K562 (cell line): ENCODE measurements at regions not wholly inside any gene's neighbourhood (a gene's known extent, or its start where the extent isn't known, plus 50 kb on each side); places are given as distances from the start of the nearest gene placed in this dataset.

Experiments
- ATAC-seq: fragments of 200-7000 bp; cut with Tn5 transposase; 3 replicates; pipeline ENCODE4 v1.9.1; 2020; ENCODE audit warnings: moderate library complexity
- BruUV-seq: library from RNA; stranded (reverse); fragments of 400-500 nt; replicated peaks from 2 replicates; lab custom pipeline; 2021; lab: Mats Ljungman, UMichigan
- CTCF ChIA-PET: fragments of 300-600 bp; formaldehyde crosslinking; extraction: SDS; loops from one replicate; lab custom pipeline; 2021; ENCODE audit warnings: low intra/inter-chr PET ratio; lab: Yijun Ruan, JAX
- POLR2A ChIA-PET: fragments of 300-600, 350-650 bp; sonication (Branson Sonifier 250); formaldehyde crosslinking; extraction: SDS; loops from one replicate; lab custom pipeline; 2021; ENCODE audit warnings: antibody characterized with exemption, inconsistent platforms; lab: Yijun Ruan, JAX
- DNase-seq, 4 experiments: peaks; one replicate each; pipeline versions ENCODE4 v3.0.0 to v3.0.0-alpha.2; 2011 to 2018; ENCODE audit warnings: low spot score in 3 of 4, mixed read lengths in 3 of 4; ENCODE audit errors: extremely low read depth in 1 of 4
- FAIRE-seq: peaks from 2 replicates; lab custom pipeline; 2011; peaks lifted over from hg19 to GRCh38; lab: Jason Lieb, UNC
- H2AFZ ChIP-seq: 2 replicates; pipeline ENCODE4 v1.6.0; 2011; ENCODE audit warnings: low read depth, low read length, control low read depth, inconsistent platforms
- H3K27ac ChIP-seq: fragments of 200-600 bp; 3 replicates; pipeline ENCODE4 v1.8.0; 2011; ENCODE audit warnings: low read depth, mild to moderate bottlenecking, control low read depth, inconsistent platforms, low read length, moderate library complexity, mixed read lengths; ENCODE audit errors: extremely low read depth
- H3K27me3 ChIP-seq, 2 experiments: fragments of 300-600 bp in 1 of 2; 2 replicates in 1 of 2; 3 replicates in 1 of 2; pipeline versions ENCODE4 v1.6.0 to v1.8.0; 2011; ENCODE audit warnings: inconsistent platforms in 2 of 2, low read length in 2 of 2, mild to moderate bottlenecking in 1 of 2, mixed read lengths in 1 of 2, moderate library complexity in 1 of 2; ENCODE audit not compliant: control insufficient read depth in 2 of 2, insufficient read depth in 2 of 2
- H3K36me3 ChIP-seq: fragments of 300-600 bp; 3 replicates; pipeline ENCODE4 v1.8.0; 2011; ENCODE audit warnings: mild to moderate bottlenecking, low read length, inconsistent platforms; ENCODE audit not compliant: control insufficient read depth, insufficient read depth
- H3K4me1 ChIP-seq, 2 experiments: fragments of 200-600 bp in 1 of 2; replicated peaks in 1 of 2; 2 replicates in 1 of 2; 3 replicates in 1 of 2; pipeline versions ENCODE4 v1.5.1 to v1.8.0; 2011; ENCODE audit warnings: inconsistent platforms in 2 of 2, low read length in 2 of 2, mild to moderate bottlenecking in 1 of 2, mixed read lengths in 1 of 2, moderate library complexity in 1 of 2; ENCODE audit not compliant: control insufficient read depth in 2 of 2, insufficient read depth in 2 of 2
- H3K4me2 ChIP-seq: 2 replicates; pipeline ENCODE4 v1.6.1; 2011; ENCODE audit warnings: low read length, control low read depth, inconsistent platforms, mixed read lengths; ENCODE audit not compliant: insufficient read depth
- H3K4me3 ChIP-seq: fragments of 200-600 bp; sonication (generic), shearing (Covaris generic); 2 replicates; pipeline ENCODE4 v1.5.1; 2016; ENCODE audit warnings: control low read depth, inconsistent platforms
- H3K79me2 ChIP-seq: fragments of 200-600 bp; 3 replicates; pipeline ENCODE4 v1.8.0; 2011; ENCODE audit warnings: low read length, inconsistent platforms; ENCODE audit not compliant: control insufficient read depth, insufficient read depth
- H3K9ac ChIP-seq, 2 experiments: 2 replicates each; pipeline versions ENCODE4 v1.6.0 to v1.6.1; 2011; ENCODE audit warnings: low read depth in 2 of 2, low read length in 2 of 2, control low read depth in 1 of 2, inconsistent platforms in 1 of 2, mild to moderate bottlenecking in 1 of 2, mixed read lengths in 1 of 2; ENCODE audit not compliant: insufficient read depth in 1 of 2
- H3K9me1 ChIP-seq: one replicate; pipeline ENCODE4 v1.6.0; 2011; ENCODE audit warnings: inconsistent platforms, mild to moderate bottlenecking, low read length, moderate library complexity; ENCODE audit not compliant: control insufficient read depth, insufficient read depth
- H3K9me3 ChIP-seq: replicated peaks from 2 replicates; pipeline ENCODE4 v1.5.1; 2011; ENCODE audit warnings: low read depth, low read length, inconsistent platforms; ENCODE audit not compliant: control insufficient read depth, insufficient read depth
- H4K20me1 ChIP-seq: replicated peaks from 2 replicates; pipeline ENCODE4 v1.6.1; 2011; ENCODE audit warnings: low read length, inconsistent platforms, mixed read lengths; ENCODE audit not compliant: control insufficient read depth, insufficient read depth
- ASH1L ChIP-seq: fragments of 450-650 bp; IDR thresholded peaks from 2 replicates; pipeline ENCODE4 v1.6.1; 2018; ENCODE audit warnings: borderline replicate concordance, mild to moderate bottlenecking, low read depth; ENCODE audit not compliant: partially characterized antibody
- CBFA2T2 ChIP-seq: fragments of 450-650 bp; conservative IDR thresholded peaks from 2 replicates; pipeline ENCODE4 v1.6.1; 2017; ENCODE audit warnings: mild to moderate bottlenecking
- CBX3 ChIP-seq, 2 experiments: IDR thresholded peaks; 1 replicate in 1 of 2; 2 replicates in 1 of 2; pipeline ENCODE4 v1.6.1; 2012; ENCODE audit warnings: inconsistent platforms in 2 of 2, low read length in 2 of 2, borderline replicate concordance in 1 of 2, control low read depth in 1 of 2
- GABPA ChIP-seq: fragments of 200-800 bp; sonication (Bioruptor generic); conservative IDR thresholded peaks from 2 replicates; pipeline ENCODE4 v1.6.1; 2016; ENCODE audit warnings: low read depth, missing genetic modification characterization, missing compliant biosample characterization
- HBP1 ChIP-seq: fragments of 450-650 bp; formaldehyde crosslinking; IDR thresholded peaks from 2 replicates; pipeline ENCODE4 v1.4.0; 2022; ENCODE audit warnings: missing genetic modification characterization
- MEF2A ChIP-seq: IDR thresholded peaks from 2 replicates; pipeline ENCODE4 v1.6.1; 2011; ENCODE audit warnings: low read depth, mild to moderate bottlenecking, low read length, moderate library complexity; ENCODE audit not compliant: control insufficient read depth
- SIN3A ChIP-seq, 2 experiments: fragments of 150-350 bp in 1 of 2; IDR thresholded peaks; 2 replicates each; pipeline ENCODE4 v1.6.1; 2011 to 2016; ENCODE audit warnings: borderline replicate concordance in 2 of 2, low read depth in 2 of 2, low read length in 2 of 2, mild to moderate bottlenecking in 2 of 2, moderate library complexity in 2 of 2; ENCODE audit not compliant: control insufficient read depth in 1 of 2
- SMARCA5 ChIP-seq: fragments of 450-650 bp; IDR thresholded peaks from 2 replicates; pipeline ENCODE4 v1.6.1; 2016
- SMARCC2 ChIP-seq: fragments of 450-650 bp; IDR thresholded peaks from 2 replicates; pipeline ENCODE4 v1.6.1; 2017; ENCODE audit warnings: antibody characterized with exemption, moderate library complexity, mild to moderate bottlenecking, low read depth
- SUPT5H ChIP-seq: fragments of 450-650 bp; IDR thresholded peaks from 2 replicates; pipeline ENCODE4 v1.6.1; 2016
- ZBTB1 ChIP-seq: sonication (generic); formaldehyde crosslinking; IDR thresholded peaks from 2 replicates; pipeline ENCODE4 v1.8.1; 2023; ENCODE audit warnings: missing genetic modification reagents, low read depth, mild to moderate bottlenecking, borderline replicate concordance
- ZFP36 ChIP-seq: fragments of 150-350 bp; IDR thresholded peaks from 2 replicates; pipeline ENCODE4 v1.6.1; 2018; ENCODE audit warnings: low read length, low read depth; ENCODE audit not compliant: partially characterized antibody
- ZNF175 ChIP-seq: fragments of 200-800 bp; sonication (Bioruptor generic); IDR thresholded peaks from 2 replicates; pipeline ENCODE4 v1.6.1; 2016; ENCODE audit warnings: low read depth, mild to moderate bottlenecking, missing genetic modification characterization, missing compliant biosample characterization
- in situ Hi-C: fragments of 300-500 bp; cut with MboI; formaldehyde crosslinking; loops from 4 replicates; pipeline ENCODE4 v1.15.0; 2018; ENCODE audit warnings: inconsistent platforms, mixed read lengths
- intact Hi-C: fragments of 100-400 bp; cut with micrococcal nuclease; formaldehyde crosslinking; loops from 2 replicates; pipeline ENCODE4 v1.14.2; 2022
- TF ChIP-seq, protein P1 (sequence below): sonication (generic); formaldehyde crosslinking; IDR thresholded peaks from 2 replicates; pipeline ENCODE4 v1.8.0; 2022; ENCODE audit warnings: missing genetic modification reagents, mild to moderate bottlenecking, moderate library complexity, borderline replicate concordance
- TF ChIP-seq, protein P2 (sequence below): fragments of 250-450 bp; sonication (Bioruptor Pico); IDR thresholded peaks from 2 replicates; pipeline ENCODE4 v1.5.0; 2021; ENCODE audit warnings: mild to moderate bottlenecking, moderate library complexity

- no peak overlapping the region for H3K4me3 ChIP-seq
- H3K9ac ChIP-seq, result no peak overlapping the region
- no peak for ATAC-seq
- H3K4me2 ChIP-seq, result no peak overlapping the region
- FAIRE-seq, result no peak
- H3K36me3 ChIP-seq, result no peaks in the 10 kb centered on the region; the same call in 2 of the 3 replicates
- no peaks in the 10 kb centered on the region for H4K20me1 ChIP-seq
- intact Hi-C loops, result no loop called here
- no peak overlapping the region for H2AFZ ChIP-seq
- no peaks in the 10 kb centered on the region for H3K79me2 ChIP-seq
- no peaks in the 10 kb centered on the region for H3K4me1 ChIP-seq
- CTCF ChIA-PET, result no interaction called here
- POLR2A ChIA-PET, result no interaction called here
- in situ Hi-C loops, result no loop called here
- no peak overlapping the region for H3K27ac ChIP-seq
- H3K9me3 ChIP-seq, result no peaks in the 10 kb centered on the region
- BruUV-seq, result no TSS peak
- H3K9me1 ChIP-seq, result no peaks in the 10 kb centered on the region
- H3K27me3 ChIP-seq, result no peaks in the 10 kb centered on the region
- no peak for DNase-seq
- TF ChIP-seq ASH1L (no peak), SUPT5H (no peak), ZBTB1 (CRISPR knock-in tag) (no peak), CBX3 (IDR thresholded peaks at IDR 0.05; ENCODE audit: borderline replicate concordance in 1 of 2, low read length in 2 of 2) (no peak), SIN3A (IDR thresholded peaks at IDR 0.05; ENCODE audit: borderline replicate concordance in 2 of 2, control insufficient read depth in 1 of 2, low read depth in 2 of 2, low read length in 2 of 2) (no peak), SMARCA5 (no peak), ZNF175 (CRISPR knock-in tag) (no peak), ZFP36 (no peak), MEF2A (no peak), CBFA2T2 (no peak), HBP1 (CRISPR knock-in tag) (no peak), SMARCC2 (no peak), GABPA (tag) (no peak)
- TF ChIP-seq, protein P1, sequence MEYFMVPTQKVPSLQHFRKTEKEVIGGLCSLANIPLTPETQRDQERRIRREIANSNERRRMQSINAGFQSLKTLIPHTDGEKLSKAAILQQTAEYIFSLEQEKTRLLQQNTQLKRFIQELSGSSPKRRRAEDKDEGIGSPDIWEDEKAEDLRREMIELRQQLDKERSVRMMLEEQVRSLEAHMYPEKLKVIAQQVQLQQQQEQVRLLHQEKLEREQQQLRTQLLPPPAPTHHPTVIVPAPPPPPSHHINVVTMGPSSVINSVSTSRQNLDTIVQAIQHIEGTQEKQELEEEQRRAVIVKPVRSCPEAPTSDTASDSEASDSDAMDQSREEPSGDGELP (CRISPR knock-in tag), result no peak
- TF ChIP-seq, protein P2, sequence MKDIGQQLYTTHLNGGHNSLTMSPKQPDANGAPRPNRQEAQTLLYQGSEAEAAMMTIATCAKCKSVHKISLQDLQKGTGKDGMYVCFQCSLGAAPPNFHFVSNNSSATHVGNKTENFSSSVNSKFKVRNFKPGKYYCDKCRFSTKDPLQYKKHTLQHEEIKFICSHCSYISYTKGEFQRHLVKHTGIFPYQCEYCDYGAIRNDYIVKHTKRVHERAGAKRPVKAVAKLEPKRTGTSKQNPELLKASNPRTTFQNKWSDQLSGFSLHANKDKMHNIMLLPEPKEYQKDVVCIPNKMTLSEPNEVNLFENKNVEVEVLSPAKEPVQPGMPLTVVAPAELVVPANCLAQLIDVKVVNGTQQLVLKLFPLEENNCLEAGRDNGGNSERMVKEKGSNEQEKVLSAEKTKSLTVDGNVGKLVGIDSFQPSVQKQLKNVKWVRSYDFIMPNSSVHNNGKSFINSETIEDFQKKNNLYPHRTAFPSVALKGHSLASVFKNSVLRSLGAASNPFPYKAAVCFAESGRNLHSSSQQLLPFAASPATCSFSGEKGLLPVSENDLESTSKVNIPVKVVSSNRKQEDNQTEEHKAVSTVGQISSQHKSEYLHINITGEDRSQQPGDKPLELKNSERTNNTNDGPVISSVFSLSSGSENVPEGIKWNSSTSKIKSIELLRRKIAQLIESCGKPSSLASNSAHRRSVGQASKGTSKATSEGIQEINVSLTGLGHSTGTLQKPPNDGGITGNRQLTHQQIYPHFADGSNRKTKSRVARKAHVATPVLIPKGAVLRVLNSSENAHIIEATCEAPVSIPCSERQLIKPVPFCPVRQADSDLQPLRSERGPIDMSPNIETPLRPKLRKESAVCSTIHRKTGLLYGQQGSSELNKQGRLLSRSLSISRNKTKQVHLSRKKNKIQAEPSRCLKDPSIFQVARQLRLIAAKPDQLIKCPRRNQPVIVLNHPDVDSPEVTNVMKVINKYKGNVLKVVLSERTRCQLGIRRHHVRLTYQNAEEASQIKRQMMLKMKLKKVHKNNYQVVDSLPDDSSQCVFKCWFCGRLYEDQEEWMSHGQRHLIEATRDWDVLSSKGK (CRISPR knock-in tag), result no peak
Measured at GRCh38 chr2:208698114-208698513, 291.5 kb downstream of the PTH2R start.
